NT2/D1 (cell line): ENCODE measurements at regions not wholly inside any gene's neighbourhood (a gene's known extent, or its start where the extent isn't known, plus 50 kb on each side); places are given as distances from the start of the nearest gene placed in this dataset.

Source experiments
- DNase-seq: peaks from one replicate; pipeline ENCODE4 v3.0.0-alpha.2; 2011; ENCODE audit warnings: low read depth, low spot score
- H3K27me3 ChIP-seq: 2 replicates; pipeline ENCODE4 v1.6.0; 2011; ENCODE audit warnings: mild to moderate bottlenecking; ENCODE audit not compliant: insufficient read length, insufficient read depth
- H3K36me3 ChIP-seq: 2 replicates; pipeline ENCODE4 v1.6.1; 2011; ENCODE audit warnings: mild to moderate bottlenecking, low read length, mixed read lengths; ENCODE audit not compliant: insufficient read depth, insufficient read length
- H3K4me1 ChIP-seq: 2 replicates; pipeline ENCODE4 v1.5.1; 2011; ENCODE audit not compliant: insufficient read depth, insufficient read length
- H3K4me3 ChIP-seq: 2 replicates; pipeline ENCODE4 v1.5.1; 2011; ENCODE audit warnings: low read depth; ENCODE audit not compliant: insufficient read length
- H3K9ac ChIP-seq: 2 replicates; pipeline ENCODE4 v1.6.0; 2011; ENCODE audit warnings: low read depth; ENCODE audit not compliant: insufficient read length
- H3K9me3 ChIP-seq: 2 replicates; pipeline ENCODE4 v1.5.1; 2011; ENCODE audit warnings: mild to moderate bottlenecking, low read length; ENCODE audit not compliant: insufficient read depth
- SUZ12 ChIP-seq: IDR thresholded peaks from 2 replicates; pipeline ENCODE4 v1.6.1; 2011; ENCODE audit not compliant: insufficient read length, insufficient read depth; ENCODE audit errors: extremely low read depth
- YY1 ChIP-seq: IDR thresholded peaks from 2 replicates; pipeline ENCODE4 v1.6.1; 2011; ENCODE audit not compliant: insufficient read length, insufficient read depth
- ZNF274 ChIP-seq: IDR thresholded peaks from 2 replicates; pipeline ENCODE4 v1.6.1; 2011; ENCODE audit warnings: mild to moderate bottlenecking, low read depth, low read length

DNA sequence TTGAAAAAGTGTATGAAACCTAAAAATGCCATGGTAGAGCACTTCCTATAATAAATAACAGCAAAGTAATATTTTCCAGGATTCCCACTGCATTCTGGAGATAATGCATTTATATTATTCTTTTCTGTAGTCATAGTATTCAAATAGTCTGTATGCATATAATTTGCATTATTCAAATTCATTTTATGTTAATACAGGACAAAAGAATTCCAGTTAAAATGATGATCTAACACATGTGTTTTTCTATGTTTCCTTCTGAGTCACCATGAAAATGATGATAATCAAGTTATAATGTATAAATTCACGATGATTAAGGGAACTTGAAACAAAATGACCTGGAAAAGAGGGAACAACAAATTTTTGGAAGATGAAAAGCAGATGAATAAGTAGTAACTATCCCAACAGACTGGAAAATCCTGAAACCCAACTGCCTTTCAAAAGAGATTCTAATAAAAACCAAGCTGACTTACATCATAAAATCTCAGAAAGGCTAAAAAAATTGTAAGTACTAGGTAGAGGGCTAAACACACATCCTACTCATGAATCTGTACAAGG, 358.6 kb upstream of the PAPPA start:
- peaks cover 4% of the 10 kb centered on the region for H3K36me3 ChIP-seq
- no peak overlapping the region for H3K4me3 ChIP-seq
- H3K4me1 ChIP-seq, result no peaks in the 10 kb centered on the region

DNA sequence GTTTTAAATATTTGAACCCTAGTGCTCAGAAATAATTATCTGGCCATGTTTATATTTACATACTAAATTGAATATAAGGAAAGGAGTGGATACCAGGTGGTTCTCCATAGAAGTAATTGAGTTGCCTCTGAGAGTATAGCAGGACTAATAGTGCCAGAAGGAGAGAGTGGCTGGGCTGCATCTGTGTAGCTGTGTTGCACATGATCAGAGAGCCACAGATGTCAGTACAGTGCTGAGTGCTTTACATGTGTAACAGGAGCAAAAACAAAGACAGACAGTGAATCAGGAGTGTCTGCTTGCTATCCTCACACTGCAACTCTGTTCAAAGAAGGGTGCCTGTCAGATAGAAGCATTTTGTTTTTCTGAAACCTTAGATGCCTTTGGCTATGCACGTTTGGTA, 353.9 kb upstream of the PAPPA start:
- Histone ChIP-seq H3K4me1 (no peaks in the 10 kb centered on the region), H3K27me3 (no peaks in the 10 kb centered on the region), H3K9me3 (peaks cover 3% of the 10 kb centered on the region; the same call in 1 of the 2 replicates), H3K36me3 (peaks cover 10% of the 10 kb centered on the region), H3K4me3 (no peak overlapping the region), H3K9ac (no peak overlapping the region)
- no peak for DNase-seq
- TF ChIP-seq YY1, result no peak
- no peak for TF ChIP-seq SUZ12
- TF ChIP-seq ZNF274, result no peak

More for the DNA sequence above, 358.6 kb upstream of the PAPPA start:
- Histone ChIP-seq H3K9ac (no peak overlapping the region), H3K27me3 (no peaks in the 10 kb centered on the region), H3K9me3 (no peaks in the 10 kb centered on the region)
- no peak for DNase-seq
- no peak for TF ChIP-seq SUZ12
- no peak for TF ChIP-seq YY1
- no peak for TF ChIP-seq ZNF274

DNA sequence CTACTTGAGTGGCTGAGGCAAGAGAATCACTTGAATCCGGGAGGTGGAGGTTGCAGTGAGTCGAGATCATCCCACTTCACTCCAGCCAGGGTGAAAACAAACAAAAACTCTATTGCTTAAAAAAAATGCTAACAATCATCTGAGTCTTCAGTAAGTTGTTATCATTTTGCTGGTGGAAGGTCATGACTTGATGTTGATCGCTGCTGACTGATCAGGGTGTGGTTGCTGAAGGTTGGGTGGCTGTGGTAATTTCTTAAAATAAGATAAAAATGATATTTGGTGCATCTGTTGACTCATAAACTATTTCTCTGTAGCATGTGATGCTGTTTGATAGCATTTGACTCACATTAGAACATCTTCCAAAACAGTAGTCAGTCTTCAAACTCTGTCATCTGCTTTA, 349.4 kb upstream of the PAPPA start:
- no peak for TF ChIP-seq YY1
- TF ChIP-seq SUZ12, result no peak
- no peaks in the 10 kb centered on the region for H3K4me1 ChIP-seq
- peaks cover 3% of the 10 kb centered on the region; the same call in 1 of the 2 replicates for H3K9me3 ChIP-seq
- no peak for DNase-seq
- no peak overlapping the region for H3K4me3 ChIP-seq
- H3K27me3 ChIP-seq, result no peaks in the 10 kb centered on the region
- no peak overlapping the region for H3K9ac ChIP-seq
- peaks cover 12% of the 10 kb centered on the region for H3K36me3 ChIP-seq

DNA sequence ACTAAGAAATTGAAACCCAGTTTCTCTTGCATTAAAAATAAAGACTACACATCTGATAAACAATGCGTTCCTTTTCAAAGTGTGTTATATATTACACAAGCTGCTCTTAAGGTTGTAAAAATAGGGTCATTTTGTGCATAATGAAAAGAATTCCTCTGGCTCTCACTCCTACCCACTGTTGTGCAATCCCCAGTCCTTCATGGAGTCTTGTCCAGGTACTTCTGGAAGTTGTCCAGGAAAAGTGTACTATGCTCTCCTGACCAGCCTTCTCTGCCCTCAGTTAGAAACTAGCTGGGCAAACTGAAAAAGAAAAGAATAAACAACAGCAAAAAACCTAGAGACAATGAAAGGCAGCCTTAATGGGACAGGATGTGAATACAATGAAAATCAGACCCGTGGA, 345.5 kb upstream of the PAPPA start:
- Histone ChIP-seq H3K9me3 (peaks cover 3% of the 10 kb centered on the region; the same call in 1 of the 2 replicates), H3K27me3 (no peaks in the 10 kb centered on the region), H3K4me1 (no peaks in the 10 kb centered on the region), H3K36me3 (peaks cover 15% of the 10 kb centered on the region), H3K9ac (no peak overlapping the region), H3K4me3 (no peak overlapping the region)
- TF ChIP-seq ZNF274 (no peak), SUZ12 (no peak), YY1 (no peak)
- no peak for DNase-seq

DNA sequence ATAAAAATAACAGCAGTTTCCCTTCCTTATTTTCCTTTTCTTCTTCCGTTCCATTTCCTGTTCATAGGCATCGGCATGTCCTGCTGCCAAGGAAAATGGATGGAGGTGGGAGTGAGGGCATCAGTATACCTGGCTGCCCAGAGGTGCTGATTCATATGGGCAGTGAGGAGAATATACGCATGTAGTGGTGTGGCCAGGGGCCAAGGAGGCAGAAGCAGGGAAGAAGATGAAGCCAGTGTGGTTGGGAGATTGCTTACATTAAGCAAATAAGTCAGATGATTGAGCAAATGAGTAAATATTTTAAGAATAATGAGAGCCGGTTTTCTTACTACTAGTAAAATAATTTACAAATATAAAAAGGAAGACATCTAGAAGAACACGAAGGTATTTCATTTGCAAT, 344.9 kb upstream of the PAPPA start:
- Histone ChIP-seq H3K9me3 (peaks cover 3% of the 10 kb centered on the region; the same call in 1 of the 2 replicates), H3K9ac (no peak overlapping the region), H3K27me3 (no peaks in the 10 kb centered on the region), H3K4me3 (no peak overlapping the region), H3K36me3 (peaks cover 15% of the 10 kb centered on the region), H3K4me1 (no peaks in the 10 kb centered on the region)
- TF ChIP-seq ZNF274, result no peak
- no peak for DNase-seq

DNA sequence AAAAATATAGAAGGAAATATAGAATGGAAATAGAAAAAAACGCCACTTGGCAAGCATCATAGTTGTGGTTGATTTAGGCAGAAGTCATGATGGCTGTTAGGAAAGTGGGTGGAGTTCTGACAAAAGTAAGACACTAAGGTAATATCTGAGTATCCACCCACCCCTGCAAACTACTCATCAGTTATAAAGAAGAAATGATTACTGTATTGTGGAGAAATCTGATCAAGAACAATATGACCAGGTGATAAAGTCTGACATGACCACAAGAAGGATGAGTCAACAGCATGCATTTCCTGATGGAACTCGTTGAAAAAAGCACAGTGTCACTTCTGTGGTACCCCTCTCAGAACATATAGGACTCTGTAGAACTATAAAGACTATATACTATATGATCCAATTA, 343.4 kb upstream of the PAPPA start:
- peaks cover 10% of the 10 kb centered on the region for H3K36me3 ChIP-seq
- H3K27me3 ChIP-seq, result no peaks in the 10 kb centered on the region
- DNase-seq, result no peak
- no peak overlapping the region for H3K4me3 ChIP-seq
- H3K4me1 ChIP-seq, result no peaks in the 10 kb centered on the region
- no peak overlapping the region for H3K9ac ChIP-seq
- no peaks in the 10 kb centered on the region for H3K9me3 ChIP-seq
- TF ChIP-seq SUZ12, result no peak
- TF ChIP-seq YY1, result no peak
- no peak for TF ChIP-seq ZNF274

DNA sequence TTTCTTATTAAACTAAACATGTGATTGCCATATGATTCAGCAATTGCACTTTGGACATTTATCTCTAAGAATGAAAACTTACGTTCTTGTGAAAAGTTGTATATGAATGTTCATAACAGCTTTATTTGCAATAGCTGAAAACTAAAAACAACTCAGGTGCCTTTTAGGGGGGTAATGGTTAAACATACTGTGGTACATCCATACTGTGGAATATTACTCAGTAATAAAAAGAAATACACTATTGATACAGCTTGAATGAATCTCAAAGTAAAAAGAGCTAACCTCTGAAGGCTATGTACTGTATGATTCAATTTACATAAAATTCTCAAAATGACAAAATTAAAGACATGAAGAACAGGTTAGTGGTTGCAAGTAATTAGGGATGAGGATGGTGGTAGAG, 339.5 kb upstream of the PAPPA start:
- H3K4me1 ChIP-seq, result no peaks in the 10 kb centered on the region
- no peak overlapping the region for H3K9ac ChIP-seq
- TF ChIP-seq ZNF274 (no peak), SUZ12 (no peak), YY1 (no peak)
- no peaks in the 10 kb centered on the region for H3K27me3 ChIP-seq
- H3K36me3 ChIP-seq, result peaks cover 9% of the 10 kb centered on the region
- no peak for DNase-seq
- no peaks in the 10 kb centered on the region for H3K9me3 ChIP-seq
- H3K4me3 ChIP-seq, result no peak overlapping the region
